ENCODE measurements at regions not wholly inside any gene's neighbourhood (a gene's known extent, or its start where the extent isn't known, plus 50 kb on each side); places are given as distances from the start of the nearest gene placed in this dataset.

DNA sequence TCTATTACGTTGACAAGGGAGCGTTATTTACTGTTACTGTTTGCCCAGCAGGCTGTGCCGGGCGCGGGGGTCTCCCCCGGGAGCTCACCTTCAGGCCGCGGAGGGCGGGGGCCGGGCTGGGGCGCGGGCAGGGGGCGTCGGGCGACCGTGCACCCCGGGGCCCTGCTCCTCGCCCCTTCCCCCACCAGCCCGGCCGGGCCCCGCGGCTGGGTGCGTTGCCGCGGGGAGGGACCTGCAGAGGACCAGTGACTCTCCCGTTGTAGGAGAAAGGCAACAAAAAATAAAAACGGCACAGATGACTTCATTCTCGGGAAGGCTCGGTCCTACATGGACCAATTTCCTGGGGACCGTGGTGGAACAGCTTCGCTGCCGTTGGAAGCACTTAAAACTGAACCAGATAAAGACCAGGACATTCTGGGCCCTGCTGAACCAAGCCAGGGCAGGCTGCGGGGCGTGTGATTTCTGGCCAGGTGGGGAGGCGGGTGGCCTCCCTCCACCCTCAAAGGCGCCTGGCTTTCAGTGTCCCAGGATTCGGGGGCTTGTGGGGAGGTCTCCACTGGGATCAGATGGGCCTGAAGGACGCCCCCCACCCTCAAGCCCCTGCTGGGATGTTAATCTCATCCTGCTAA is 57.4 kb downstream of the IGLL1 start:
- DNase-seq (ENCODE audit: low read depth) = no peak

DNA sequence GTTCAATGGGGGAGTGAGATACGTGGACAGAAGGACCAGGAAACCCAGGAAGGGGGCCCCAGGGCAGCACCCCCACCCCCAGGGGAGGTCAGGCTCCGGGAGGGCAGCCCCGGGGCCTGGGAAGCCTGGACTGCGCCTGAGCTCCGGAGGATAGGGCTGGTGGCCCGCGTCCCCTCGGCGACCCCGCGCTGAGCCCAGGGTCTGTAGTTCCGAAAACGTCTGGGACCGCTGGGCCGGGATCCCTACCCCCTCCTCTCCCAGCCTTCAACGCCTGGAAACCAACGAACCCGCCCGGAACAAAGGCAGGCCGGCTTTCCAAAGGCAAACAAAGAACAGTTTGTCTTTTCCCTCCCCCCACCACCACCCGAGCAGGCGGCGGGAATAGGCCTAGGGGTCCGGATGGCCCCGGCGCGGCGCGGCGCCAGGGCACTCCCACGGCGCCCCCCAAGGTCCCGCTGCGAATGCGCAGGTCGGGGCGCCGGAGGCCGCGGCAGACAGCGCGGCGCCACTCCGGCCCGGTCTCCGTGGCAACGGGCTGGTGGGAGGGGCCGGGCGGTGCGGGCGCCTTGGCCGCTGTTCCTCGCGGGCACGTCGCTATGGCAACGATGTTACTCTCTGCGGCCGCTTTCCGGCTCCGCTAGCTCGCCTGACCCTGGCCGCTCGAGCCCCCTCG is 58.5 kb downstream of the IGLL1 start:
- DNase-seq (ENCODE audit: low read depth) = peak; percentile 29

DNA sequence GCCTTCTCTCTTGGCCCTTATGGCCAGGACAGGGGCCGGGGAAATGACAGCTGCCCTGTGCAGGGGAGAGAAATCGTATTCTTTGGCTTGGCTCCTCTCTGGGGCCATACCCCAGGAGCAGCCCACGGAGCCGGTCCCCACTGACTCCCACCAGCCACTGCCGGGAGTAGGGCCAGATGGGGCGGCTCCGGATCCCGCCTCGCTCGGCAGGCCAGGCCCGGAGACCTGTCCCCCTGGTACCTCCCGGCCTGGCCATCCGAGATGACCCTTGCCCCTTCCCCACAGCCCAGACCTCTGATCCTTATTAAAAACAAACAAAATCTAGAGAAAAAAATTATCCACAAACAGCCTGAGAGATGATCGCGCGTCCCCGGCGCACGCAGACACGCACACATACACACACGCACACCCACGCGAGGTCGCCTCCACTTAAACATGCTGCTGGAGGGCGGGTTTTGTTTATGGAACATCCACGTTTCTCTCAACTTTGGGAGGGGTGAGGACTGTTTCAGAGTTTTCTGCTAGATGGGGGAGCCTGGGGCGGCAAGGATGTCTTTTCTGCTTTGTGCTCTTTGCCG is 59.1 kb downstream of the IGLL1 start:
- DNase-seq (ENCODE audit: low read depth) = no peak

DNA sequence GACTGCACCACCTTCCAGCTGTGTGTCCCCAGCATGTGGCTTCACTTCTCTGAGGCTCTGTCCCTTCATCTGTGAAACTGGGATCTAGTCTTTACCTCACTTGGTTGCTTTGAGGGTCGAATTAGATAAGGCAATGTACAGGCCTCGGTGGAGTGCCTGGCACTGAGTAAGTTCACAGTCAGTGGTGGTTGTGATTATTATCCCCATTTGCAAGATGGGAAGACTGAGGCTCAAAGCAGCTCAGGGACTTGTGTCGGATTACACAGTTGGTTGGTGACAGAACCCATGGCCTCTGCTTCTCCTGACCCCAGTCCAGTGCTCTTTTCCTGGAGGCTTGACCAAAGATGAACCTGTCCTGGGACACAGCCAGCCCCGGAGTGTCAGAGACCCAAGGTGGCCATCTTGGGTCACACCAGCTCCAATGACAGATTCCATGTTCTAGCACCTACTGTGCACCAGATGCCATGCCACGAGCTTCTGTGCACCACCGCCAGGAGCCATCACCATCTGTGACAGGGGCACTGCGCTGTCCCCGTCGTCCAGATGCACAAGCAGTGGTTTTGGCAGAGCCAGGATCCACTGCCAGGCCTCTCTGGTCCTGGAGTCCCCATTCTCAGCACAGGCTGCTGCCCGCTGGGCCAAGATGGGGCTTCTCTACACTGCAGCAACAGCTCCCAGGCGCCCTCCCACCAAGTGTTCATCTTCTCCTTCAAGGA is 60.5 kb downstream of the IGLL1 start:
- DNase-seq (ENCODE audit: low read depth) = no peak

DNA sequence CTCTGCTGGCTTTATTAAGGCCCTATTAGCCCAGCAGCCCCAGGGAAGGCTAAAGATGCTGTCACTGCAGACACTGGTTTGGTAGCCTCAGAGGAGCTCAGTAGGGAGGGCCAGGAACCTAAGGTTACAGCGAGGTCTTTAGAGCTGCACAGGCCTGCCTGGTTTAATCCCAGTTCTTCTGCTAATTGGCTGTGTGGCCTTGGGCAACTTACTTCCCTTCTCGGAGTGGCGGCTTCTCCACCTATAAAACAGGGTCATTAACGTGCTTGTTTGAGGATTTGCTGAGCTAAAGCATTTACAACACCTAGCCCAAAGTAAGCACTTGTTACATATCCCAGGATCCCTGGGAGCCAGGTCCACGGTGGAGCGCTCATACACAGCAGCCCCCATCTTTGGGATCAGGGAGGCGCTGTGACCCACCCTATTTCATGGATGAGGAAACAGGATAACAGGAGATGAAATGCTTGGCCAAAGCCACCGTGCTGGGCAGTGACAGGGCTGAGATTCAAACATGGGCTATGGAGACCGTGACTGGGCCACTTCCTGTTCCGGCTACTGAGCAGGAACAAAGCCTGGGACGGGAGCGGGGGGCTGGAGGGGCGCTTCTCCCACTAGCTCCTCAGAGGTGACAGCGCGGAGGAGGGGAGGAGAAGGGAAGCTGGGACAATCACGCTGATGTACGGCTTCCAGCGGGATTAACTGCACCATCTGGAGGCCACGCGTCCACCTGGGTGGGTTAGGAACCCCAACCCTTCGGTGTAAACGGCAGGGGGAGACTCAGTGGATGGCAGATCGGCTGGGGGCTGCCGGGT is 61.5 kb downstream of the IGLL1 start:
- no peak for DNase-seq (ENCODE audit: low read depth)

DNA sequence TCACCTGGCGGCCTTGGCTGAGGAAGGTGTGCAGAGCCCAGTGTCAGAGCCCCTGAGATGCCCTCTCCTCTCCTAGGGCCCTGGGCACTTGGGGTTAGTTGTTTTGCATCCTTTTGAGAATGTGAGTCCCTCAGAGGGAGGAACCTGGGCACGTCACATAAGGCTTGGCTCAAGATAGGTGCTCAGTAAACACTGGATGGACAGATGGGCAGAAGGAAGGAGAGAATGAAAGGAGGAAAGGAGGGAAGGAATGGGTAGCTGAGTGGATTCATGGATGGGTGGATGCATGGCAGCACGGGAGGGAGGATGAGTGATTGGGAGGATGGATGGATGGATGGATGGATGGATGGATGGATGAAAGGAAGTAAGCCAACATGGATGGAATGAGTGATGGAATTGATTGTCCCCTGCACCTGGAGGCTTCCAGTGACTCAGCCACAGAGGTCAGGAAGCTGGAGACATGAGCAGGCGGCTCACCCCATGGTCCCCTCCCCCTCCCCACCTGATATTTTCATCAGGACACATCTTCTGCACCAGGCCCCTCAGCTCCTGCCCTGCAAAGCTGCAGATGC is 62.2 kb downstream of the IGLL1 start:
- DNase-seq (ENCODE audit: low read depth) = no peak

DNA sequence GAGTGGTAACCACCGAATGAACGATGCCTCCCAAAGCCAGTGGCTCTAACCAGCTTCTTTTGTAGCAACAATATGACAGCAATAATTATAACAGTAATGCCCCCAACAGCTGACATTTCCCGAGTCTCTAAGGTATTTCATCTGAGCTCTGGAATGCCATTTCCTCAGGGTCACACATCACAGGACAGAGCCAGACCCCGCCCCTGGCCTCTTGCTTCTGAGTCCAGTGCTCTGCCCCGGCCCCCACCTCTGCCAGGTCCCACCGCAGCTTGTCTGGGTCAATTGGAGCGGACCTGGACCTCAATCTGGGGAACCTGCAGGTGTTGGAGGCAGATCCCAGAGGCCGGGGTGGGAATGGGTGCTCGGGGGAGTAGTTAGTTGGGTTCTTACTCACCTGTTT is 63.8 kb downstream of the IGLL1 start:
- no peak for DNase-seq (ENCODE audit: low read depth)

DNA sequence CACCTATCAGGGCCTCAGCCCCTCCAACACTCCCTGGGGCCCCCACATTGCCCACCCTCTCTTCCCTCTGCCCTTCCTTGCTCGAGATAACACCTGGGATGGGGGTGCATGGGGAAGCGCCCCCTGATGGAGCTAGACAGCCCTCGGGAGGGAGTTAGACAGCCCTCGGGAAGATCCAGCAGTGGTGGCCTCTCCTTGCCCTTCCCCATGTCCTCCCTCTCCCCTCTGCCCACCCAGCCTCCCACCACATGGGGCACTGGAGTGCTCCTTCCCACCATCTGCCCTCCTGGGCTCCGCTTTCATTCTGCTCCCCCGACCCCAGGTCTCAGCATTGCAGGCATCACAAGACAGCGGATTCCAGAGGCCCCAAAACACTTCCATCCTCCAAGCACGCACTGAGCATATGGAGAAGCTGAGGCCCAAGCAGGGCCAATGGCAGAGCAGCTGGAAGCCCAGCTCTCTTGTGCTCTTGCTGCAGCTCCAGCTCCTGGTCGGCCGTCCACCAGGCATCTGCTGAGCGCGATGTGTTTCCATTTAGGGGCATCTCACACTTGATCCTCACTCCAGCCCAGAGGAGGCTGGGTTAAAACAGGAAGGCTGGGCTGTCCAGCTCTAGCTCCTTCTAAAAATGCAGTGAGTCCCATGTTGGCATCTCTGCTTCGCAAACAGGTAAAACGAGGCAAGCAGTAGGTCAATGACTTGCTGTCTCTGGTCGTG is 65.6 kb downstream of the IGLL1 start:
- DNase-seq (ENCODE audit: low read depth) = no peak

DNA sequence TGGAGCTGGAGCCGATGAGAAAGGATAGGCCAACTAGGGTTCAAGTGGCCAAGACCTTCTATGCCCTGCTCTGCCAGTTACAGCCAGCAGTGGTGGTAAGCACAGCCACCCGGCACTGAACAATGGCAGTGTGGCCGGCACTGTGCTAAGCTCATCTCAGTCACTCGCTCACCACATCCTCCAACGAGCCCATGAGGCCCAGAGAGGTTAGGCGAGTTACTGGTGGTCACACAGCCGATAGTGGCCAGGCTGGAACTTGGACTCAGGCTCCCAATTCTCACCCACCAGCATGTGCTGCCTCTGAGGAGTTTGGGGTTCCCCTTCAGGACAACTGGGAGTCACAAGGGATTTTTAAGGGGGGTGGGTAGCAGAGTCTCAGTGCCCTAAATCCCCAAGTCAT is 66.4 kb downstream of the IGLL1 start:
- DNase-seq (ENCODE audit: low read depth) = no peak

DNA sequence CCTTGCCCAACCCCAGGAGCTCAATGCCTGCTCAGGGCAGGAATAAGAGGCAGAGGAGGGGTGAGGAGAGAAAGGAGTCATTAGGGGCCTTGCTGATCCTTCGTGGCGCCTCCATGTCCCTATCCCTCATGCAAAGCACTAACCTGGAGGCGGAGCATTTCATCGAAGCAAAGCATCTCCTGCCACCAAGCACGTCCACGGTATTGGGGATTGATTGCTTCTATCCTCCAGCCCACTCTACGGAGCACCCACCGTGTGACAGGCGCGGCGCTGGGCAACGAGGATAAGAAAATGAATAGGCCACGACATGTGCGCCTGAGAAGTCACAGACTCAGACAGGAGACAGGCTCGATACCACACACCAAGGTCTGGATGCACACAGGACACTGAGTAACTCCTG is 67.0 kb downstream of the IGLL1 start:
- DNase-seq (ENCODE audit: low read depth) = no peak

DNA sequence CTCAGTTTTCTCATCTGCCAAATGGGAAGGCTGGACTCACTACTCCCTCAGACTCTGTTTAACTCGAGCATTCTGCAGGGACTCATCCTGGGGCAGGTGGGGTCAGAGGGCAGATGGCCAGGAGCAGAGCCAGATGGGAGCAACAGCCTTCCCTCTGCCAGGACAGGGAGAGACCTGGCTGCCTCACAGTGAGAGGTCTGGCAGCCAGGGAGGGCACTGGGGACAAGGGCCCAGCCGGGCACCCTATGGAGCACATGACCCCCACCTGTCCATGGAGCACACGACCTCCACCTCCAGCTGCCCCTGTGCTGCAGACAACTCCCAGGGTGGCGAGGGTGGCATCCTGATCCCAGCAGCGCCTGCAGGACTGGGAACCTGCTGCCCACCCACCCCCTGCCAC is 67.4 kb downstream of the IGLL1 start:
- no peak for DNase-seq (ENCODE audit: low read depth)

DNA sequence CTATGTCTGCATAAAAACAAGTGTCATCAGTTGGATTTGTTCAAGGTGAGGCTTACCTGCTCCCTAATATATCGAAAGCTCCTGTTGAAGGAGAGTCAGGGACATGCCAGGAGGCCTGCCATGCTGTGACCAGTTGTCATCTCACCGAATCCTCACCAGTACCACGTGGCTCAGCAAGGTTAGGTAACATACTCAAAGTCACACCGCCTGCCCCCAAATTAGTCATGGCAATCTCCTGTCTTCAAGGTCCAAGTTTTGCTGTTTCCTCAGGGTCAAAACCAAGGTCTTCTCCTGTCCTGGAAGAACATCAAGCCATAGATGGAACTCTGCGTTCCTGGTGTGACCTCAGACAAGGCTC is 67.8 kb downstream of the IGLL1 start:
- no peak for DNase-seq (ENCODE audit: low read depth)

DNA sequence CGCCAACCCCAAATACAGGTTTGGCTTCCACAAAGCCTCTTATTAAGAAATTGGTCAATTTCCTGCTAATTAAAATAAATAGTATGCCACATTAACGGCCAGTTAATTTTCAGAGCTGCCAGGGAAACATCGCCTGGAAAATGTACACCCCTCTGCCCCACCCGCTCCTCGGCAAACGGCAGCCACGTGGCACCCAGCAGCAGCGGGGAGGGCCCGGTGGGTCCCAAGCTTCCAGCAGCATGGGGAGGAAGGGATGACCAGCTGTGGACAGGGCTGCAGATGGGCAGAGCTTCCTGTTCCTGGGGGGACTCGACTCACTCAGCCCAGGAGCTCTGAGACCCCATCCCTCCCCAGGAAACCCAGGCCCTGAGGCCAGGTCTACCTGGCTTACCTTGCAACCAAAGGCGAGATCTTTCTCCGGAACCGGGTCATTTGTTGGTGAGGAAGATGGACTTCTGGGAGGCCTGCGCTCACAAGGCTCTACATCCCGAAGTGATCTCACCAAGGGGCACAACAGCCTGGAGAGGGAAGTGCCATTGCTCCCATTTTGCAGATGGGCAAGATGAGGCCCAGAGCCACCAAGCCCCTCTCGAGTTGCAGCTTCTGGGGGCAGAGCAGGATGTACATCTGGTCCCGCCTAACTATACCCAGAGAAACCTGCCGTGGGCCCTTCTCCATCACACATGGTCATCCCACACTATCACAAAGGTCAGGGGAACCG is 68.3 kb downstream of the IGLL1 start:
- DNase-seq (ENCODE audit: low read depth) = no peak

DNA sequence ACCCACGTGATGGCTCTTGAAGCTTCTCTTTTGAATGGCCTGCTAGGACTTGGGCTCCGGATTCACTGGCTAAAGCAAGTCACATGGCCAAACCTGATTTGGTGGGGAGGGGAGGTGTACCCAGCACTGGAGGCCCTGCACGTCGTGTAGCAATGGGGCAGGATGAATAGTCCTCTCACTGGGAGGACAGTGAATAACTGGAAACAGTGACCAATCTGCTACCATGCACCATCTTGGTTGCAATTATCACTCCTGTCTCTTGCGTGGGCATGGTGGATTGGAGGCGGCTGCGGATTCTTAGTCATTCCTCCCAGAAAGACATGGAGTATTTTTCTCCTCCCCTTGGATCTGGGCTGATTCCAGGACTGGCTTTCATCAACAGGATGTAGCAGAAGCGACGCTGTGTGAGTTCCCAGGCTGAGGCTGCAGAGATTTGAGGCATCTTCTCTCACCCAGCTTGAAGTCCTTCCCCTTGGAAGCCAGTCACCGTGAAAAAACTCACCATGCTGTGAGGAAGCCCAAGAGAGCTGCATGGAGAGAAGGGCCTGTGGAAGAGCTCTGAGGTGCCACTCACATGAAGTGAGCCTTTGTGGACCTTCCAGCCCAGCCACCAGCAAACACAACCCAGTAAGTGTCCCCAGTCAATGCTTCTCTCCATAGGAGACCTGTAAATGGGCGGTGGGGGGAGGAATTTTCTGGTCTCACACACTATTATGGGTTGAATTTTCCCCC is 70.4 kb downstream of the IGLL1 start:
- DNase-seq (ENCODE audit: low read depth) = no peak

DNA sequence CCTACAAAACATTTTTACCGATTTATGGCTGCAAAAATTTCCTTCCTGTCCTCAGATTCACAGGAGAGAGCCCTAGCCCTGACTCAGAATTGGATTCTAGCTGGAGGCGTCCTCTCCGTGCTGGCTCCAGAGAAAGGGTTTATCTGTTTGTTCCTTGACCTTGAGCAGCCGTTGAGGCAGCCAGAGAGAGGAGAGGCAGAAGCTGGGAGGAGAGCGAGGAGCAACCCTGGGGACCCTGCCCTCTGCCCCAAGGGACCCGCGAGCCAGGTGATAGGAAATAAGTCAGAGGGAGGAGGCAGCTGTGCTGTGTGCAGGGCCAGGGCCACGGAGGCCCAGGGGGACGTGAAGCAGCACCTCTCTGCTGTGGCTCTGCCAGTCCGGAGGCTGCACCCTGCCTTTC is 75.6 kb downstream of the IGLL1 start:
- DNase-seq (ENCODE audit: low read depth) = no peak

DNA sequence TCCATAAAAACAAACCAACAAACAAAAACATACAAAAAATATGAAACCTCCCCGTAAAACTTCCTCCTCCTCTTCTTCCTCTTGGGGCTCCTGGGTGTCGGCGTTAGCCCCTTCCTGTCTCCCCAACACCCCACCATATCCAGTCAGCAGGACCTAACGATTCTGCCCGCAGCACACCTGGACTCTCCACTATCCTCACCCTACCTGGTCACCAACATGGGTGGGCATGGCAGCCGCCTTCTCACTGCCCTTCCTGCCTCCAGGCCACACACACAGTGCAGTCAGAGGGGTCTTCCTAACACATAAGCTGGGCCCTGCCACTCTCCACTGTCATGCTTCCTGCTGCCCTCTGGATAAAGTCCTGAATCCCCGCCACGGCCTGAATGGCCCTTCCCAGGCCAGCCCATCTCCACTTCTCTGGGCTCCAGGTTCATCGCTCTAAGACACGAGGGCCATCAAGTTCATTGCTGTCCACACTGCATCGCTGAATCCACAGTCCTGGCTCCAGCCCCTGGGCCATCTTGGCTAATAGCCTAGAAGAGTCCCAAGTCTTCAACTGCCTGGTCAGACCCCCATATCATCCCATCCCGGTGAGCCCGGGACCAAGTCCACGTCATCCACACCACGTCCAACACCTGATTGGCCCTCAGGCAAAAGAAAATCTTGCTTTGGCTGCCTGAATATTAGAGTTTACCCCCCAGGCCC is 76.2 kb downstream of the IGLL1 start:
- no peak for DNase-seq (ENCODE audit: low read depth)

DNA sequence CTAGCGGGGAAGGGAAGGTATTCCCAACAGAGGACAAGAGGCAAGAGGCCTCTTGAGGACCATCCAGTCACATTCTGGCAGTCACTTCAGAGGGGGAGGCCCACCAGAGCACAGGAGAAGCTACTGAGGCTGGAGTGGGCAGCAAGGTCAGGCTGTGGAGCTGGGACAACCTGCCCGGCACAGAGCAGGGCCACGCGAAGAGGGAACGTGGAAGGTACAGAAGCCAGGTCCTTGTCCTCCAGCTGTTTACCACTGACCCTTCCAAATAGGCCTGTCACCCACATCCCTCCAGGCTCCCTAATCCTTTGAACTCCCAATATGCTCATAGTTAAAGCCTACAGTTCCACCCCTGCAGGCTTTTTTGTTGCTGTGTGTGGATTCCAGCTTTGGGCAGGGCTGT is 76.9 kb downstream of the IGLL1 start:
- no peak for DNase-seq (ENCODE audit: low read depth)

DNA sequence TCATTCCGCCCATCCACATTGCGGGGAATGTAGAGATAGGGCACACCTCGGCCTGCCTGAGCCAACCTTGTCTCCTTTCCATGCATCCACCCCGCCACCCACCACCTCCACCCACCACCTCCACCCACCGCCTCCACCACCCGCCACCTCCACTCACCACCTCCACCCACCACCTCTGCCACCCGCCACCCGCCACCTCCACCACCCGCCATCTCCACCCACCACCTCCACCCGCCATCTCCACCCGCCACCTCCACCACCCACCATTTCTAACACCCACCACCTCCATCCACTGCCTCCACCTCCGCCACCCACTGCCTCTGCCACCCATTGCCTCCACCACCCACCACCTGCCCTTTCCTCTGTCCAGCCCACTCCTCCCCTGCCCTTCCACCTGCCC is 78.4 kb downstream of the IGLL1 start:
- DNase-seq (ENCODE audit: low read depth) = no peak

DNA sequence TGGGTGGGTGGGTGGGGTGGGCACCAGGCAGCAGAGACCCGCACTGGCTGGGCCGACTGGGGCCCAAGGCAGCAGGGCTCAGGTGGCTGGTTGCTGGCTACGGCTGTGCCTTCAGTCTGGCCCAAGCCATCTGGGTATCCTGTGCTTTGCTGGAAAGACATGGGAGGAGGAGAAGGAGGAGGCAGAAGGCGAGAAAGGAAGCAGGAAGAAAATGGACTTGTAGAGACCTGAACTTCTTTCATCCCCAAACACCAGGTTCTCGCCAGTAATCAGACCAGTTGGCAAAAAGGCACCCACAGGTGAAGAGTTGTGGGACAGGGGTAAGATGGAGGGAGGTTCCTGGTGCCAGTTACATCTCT is 78.8 kb downstream of the IGLL1 start:
- no peak for DNase-seq (ENCODE audit: low read depth)
